ENCODE measurements at regions not wholly inside any gene's neighbourhood (a gene's known extent, or its start where the extent isn't known, plus 50 kb on each side); places are given as distances from the start of the nearest gene placed in this dataset.

DNA sequence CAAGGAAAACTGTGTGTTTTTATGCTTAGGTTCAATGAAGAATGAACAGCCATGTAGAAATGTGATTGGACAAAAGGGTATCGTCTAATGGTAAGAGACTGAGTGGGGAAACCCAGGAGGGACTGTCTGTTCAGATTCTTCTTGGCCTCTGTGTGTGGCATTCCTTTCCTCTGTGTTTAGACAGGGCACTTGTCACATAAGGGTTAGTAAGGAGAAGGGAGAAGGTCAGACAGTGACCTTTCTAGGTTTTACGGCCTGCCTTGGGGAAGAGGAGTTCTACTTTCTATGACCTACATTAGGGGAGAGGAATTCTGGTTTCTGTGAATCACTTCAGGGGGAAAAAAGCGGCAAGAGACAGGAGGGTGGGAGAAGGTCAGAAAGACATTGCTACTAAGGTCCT, 119.5 kb downstream of the GC start:
- CTCF ChIA-PET: no interaction called here
- Mint-ChIP-seq H3K4me1 (no peaks in the 10 kb centered on the region), H3K9me3 (no peaks in the 10 kb centered on the region), H3K36me3 (no peaks in the 10 kb centered on the region), H3K4me3 (no peak overlapping the region), H3K27me3 (peaks cover 7 to 37% of the 10 kb centered on the region in 2 donors), H3K27ac (no peak overlapping the region)
- Histone ChIP-seq H3K27me3 (ENCODE audit: insufficient read depth, low read length, poor library complexity, severe bottlenecking) (no peaks in the 10 kb centered on the region), H3K9me3 (ENCODE audit: low read length) (no peaks in the 10 kb centered on the region), H3K36me3 (ENCODE audit: insufficient read depth, low read length) (no peaks in the 10 kb centered on the region), H3K27ac (ENCODE audit: low read depth, low read length) (no peak overlapping the region), H3K4me3 (ENCODE audit: low read length) (no peak overlapping the region), H3K4me1 (ENCODE audit: insufficient read depth, low read length) (no peaks in the 10 kb centered on the region)
- POLR2A ChIA-PET: no interaction called here
- DNase-seq: no peak

DNA sequence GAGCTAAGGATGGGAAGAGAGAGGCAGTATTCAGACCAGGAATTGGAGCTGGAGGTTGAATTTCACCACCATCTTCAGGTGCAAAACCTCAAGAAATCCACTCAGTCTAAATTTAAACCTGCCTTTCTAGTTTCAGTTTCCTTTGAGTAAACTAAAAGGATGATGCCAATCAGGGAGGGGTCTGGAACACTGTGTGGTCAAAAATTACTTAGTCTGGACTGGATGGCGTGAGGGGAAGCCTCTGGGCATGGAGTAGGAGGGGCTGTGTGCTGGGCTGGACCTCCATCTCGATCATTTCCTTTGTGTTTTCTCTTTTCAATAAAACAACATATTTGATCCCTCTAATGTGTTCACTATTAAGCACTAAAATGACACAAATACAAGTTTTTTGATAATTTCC, 120.1 kb downstream of the GC start:
- H3K27ac Mint-ChIP-seq: no peak overlapping the region
- no peaks in the 10 kb centered on the region for H3K9me3 Mint-ChIP-seq
- no peaks in the 10 kb centered on the region for H3K36me3 Mint-ChIP-seq

DNA sequence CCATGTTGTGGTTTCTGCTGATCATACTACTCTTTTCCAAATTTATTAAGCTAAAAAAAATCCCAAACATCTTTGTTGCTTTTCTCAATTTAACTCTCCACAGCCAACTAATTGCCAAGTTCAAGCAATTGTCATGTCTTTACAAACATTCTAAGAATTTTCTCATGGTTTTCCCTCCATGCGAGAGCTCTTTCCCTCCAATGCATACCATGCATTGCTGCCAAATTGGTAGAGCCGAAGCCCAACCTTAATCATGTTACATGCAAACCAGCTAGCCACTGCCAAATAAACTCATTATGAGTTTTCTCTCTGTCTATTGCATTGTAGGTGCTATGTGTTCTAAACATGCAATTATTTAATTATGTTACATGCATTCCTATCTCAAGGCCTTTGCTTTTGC, 123.9 kb downstream of the GC start:
- peaks cover 6 to 28% of the 10 kb centered on the region in 2 donors for H3K27me3 Mint-ChIP-seq
- CTCF ChIA-PET: no interaction called here
- Histone ChIP-seq H3K27me3 (ENCODE audit: insufficient read depth, low read length, poor library complexity, severe bottlenecking) (no peaks in the 10 kb centered on the region), H3K4me3 (ENCODE audit: low read length) (no peak overlapping the region), H3K4me1 (ENCODE audit: insufficient read depth, low read length) (no peaks in the 10 kb centered on the region), H3K27ac (ENCODE audit: low read depth, low read length) (no peak overlapping the region), H3K36me3 (ENCODE audit: insufficient read depth, low read length) (no peaks in the 10 kb centered on the region), H3K9me3 (ENCODE audit: low read length) (no peaks in the 10 kb centered on the region)
- H3K4me3 Mint-ChIP-seq: no peak overlapping the region
- no peaks in the 10 kb centered on the region for H3K36me3 Mint-ChIP-seq
- no peaks in the 10 kb centered on the region for H3K9me3 Mint-ChIP-seq
- POLR2A ChIA-PET: no interaction called here
- no peak for DNase-seq
- no peak overlapping the region for H3K27ac Mint-ChIP-seq
- H3K4me1 Mint-ChIP-seq: no peaks in the 10 kb centered on the region

More for the DNA sequence above, 120.1 kb downstream of the GC start:
- no peaks in the 10 kb centered on the region for H3K9me3 ChIP-seq (ENCODE audit: low read length)
- no peak for DNase-seq
- no peak overlapping the region for H3K4me3 Mint-ChIP-seq
- no peak overlapping the region for H3K4me3 ChIP-seq (ENCODE audit: low read length)
- ChIA-PET POLR2A (no interaction called here), CTCF (no interaction called here)
- peaks cover 8 to 37% of the 10 kb centered on the region in 2 donors for H3K27me3 Mint-ChIP-seq
- no peaks in the 10 kb centered on the region for H3K4me1 ChIP-seq (ENCODE audit: insufficient read depth, low read length)
- no peaks in the 10 kb centered on the region for H3K4me1 Mint-ChIP-seq
- no peaks in the 10 kb centered on the region for H3K27me3 ChIP-seq (ENCODE audit: insufficient read depth, low read length, poor library complexity, severe bottlenecking)
- no peak overlapping the region for H3K27ac ChIP-seq (ENCODE audit: low read depth, low read length)
- no peaks in the 10 kb centered on the region for H3K36me3 ChIP-seq (ENCODE audit: insufficient read depth, low read length)

DNA sequence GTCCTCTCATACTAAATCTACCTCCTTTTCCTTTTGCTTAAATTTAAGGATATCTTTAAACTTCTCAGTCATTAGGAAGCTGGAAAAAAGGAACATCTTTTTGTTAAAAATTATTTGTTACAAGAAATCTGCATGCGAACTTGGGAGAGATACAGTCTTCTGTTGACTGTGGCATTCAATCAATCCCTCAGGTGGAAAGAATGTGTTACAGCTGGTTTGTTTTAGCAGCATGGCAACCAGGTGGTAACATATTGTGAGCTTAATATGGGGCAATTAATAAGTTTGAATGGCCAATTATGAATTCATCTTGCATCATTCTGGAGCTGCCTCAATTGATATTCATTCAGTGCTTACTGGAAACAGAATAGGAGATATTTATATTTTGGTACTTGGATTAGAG, 135.0 kb downstream of the GC start:
- POLR2A ChIA-PET: no interaction called here
- CTCF ChIA-PET: no interaction called here
- no peaks in the 10 kb centered on the region for H3K4me1 Mint-ChIP-seq

DNA sequence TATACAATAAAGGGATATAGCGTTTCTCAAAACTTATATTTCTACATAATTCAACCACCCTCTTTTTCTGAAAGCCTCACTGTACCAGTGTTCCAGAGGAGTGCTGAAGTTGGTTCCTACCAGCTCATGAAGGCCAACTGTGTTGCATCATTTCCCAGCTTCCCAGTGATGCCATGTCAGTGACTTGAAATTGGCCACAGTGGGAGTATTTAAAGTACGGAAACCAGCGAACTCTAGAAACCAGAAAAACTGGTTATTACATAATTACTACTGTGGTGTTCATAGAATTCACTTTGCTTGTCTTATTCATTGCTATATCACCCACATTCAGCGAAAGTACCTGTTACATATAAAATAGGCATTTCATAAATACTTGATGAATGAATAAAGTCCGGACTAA, 135.4 kb downstream of the GC start:
- CTCF ChIA-PET: no interaction called here
- H3K27ac Mint-ChIP-seq: no peak overlapping the region

More for the DNA sequence above, 135.0 kb downstream of the GC start:
- no peaks in the 10 kb centered on the region for H3K9me3 ChIP-seq (ENCODE audit: low read length)
- Mint-ChIP-seq H3K9me3 (peaks cover 0 to 7% (median 0%) of the 10 kb centered on the region in 5 donors), H3K27me3 (peaks cover 0 to 2% of the 10 kb centered on the region in 2 donors), H3K27ac (no peak overlapping the region), H3K36me3 (no peaks in the 10 kb centered on the region), H3K4me3 (no peak overlapping the region)
- no peaks in the 10 kb centered on the region for H3K27me3 ChIP-seq (ENCODE audit: insufficient read depth, low read length, poor library complexity, severe bottlenecking)
- no peak for DNase-seq
- H3K4me3 ChIP-seq (ENCODE audit: low read length): no peak overlapping the region
- H3K4me1 ChIP-seq (ENCODE audit: insufficient read depth, low read length): no peaks in the 10 kb centered on the region
- H3K36me3 ChIP-seq (ENCODE audit: insufficient read depth, low read length): no peaks in the 10 kb centered on the region
- H3K27ac ChIP-seq (ENCODE audit: low read depth, low read length): no peak overlapping the region

DNA sequence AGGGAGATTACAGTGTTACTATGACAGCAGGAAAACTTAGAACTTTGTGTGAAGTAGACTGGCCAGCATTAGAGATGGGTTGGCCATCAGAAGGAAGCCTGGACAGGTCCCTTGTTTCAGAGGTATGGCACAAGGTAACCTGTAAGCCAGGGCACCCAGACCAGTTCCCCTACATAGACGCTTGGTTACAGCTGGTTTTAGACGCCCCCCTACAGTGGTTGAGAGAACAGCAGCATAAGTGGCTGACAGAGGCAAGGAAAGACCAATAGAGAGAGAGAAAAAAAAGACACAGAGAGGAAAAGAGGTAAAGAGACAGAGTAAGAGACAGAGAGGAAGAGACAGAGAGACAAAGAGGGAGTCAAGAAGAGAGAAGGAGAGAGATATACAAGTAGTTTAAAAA, 144.5 kb downstream of the GC start:
- H3K4me3 Mint-ChIP-seq: no peak overlapping the region
- Histone ChIP-seq H3K27me3 (ENCODE audit: insufficient read depth, low read length, poor library complexity, severe bottlenecking) (no peaks in the 10 kb centered on the region), H3K9me3 (ENCODE audit: low read length) (no peaks in the 10 kb centered on the region), H3K4me3 (ENCODE audit: low read length) (no peak overlapping the region), H3K36me3 (ENCODE audit: insufficient read depth, low read length) (no peaks in the 10 kb centered on the region), H3K27ac (ENCODE audit: low read depth, low read length) (no peak overlapping the region), H3K4me1 (ENCODE audit: insufficient read depth, low read length) (no peaks in the 10 kb centered on the region)
- POLR2A ChIA-PET: no interaction called here
- peaks cover 7 to 18% of the 10 kb centered on the region in 2 donors for H3K27me3 Mint-ChIP-seq
- no peak for DNase-seq
- H3K4me1 Mint-ChIP-seq: no peaks in the 10 kb centered on the region
- H3K9me3 Mint-ChIP-seq: peaks cover 0 to 8% (median 2%) of the 10 kb centered on the region in 5 donors
- no peaks in the 10 kb centered on the region for H3K36me3 Mint-ChIP-seq
- H3K27ac Mint-ChIP-seq: no peak overlapping the region
- CTCF ChIA-PET: no interaction called here

More for the DNA sequence above, 135.4 kb downstream of the GC start:
- Histone ChIP-seq H3K27me3 (ENCODE audit: insufficient read depth, low read length, poor library complexity, severe bottlenecking) (no peaks in the 10 kb centered on the region), H3K9me3 (ENCODE audit: low read length) (no peaks in the 10 kb centered on the region), H3K36me3 (ENCODE audit: insufficient read depth, low read length) (no peaks in the 10 kb centered on the region), H3K4me1 (ENCODE audit: insufficient read depth, low read length) (no peaks in the 10 kb centered on the region), H3K27ac (ENCODE audit: low read depth, low read length) (no peak overlapping the region), H3K4me3 (ENCODE audit: low read length) (no peak overlapping the region)
- H3K27me3 Mint-ChIP-seq: peaks cover 0 to 2% of the 10 kb centered on the region in 2 donors
- no peak for DNase-seq
- H3K36me3 Mint-ChIP-seq: no peaks in the 10 kb centered on the region
- no peak overlapping the region for H3K4me3 Mint-ChIP-seq
- peaks cover 0 to 7% (median 0%) of the 10 kb centered on the region in 5 donors for H3K9me3 Mint-ChIP-seq
- POLR2A ChIA-PET: no interaction called here
- H3K4me1 Mint-ChIP-seq: no peaks in the 10 kb centered on the region

DNA sequence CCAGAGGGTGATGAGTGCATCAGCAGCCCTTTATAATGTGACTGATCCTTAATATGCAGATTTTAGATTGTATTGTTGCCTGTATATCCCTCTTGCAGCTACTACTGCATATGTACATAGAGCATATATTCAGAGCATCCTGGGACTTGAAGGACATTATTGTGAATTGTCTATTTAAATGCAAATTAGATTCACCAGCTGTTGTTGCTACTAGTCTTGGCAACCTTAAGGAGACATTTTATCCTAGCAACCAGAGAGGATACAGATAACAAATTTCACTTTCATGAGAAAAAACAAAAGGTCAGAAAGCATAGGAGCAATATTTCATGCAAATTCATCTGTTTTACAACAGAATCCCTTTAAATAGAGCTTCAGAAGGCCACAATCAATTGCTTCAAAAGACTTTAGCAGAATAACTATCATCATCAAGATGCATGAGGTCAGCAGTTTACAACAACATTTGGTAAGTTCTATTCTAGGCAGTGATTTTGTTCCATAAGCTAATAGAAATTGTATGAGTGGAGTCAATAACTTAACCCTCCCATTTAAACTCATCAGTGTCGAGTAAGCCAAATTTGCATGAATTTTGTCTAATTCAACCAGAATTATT, 148.6 kb downstream of the GC start:
- Mint-ChIP-seq H3K4me3 (no peak overlapping the region), H3K36me3 (no peaks in the 10 kb centered on the region), H3K27ac (no peak overlapping the region), H3K27me3 (peaks cover 6 to 18% of the 10 kb centered on the region in 2 donors), H3K4me1 (no peaks in the 10 kb centered on the region), H3K9me3 (peaks cover 0 to 8% (median 6%) of the 10 kb centered on the region in 5 donors)
- DNase-seq: no peak
- H3K36me3 ChIP-seq (ENCODE audit: insufficient read depth, low read length): no peaks in the 10 kb centered on the region
- H3K4me3 ChIP-seq (ENCODE audit: low read length): no peak overlapping the region
- POLR2A ChIA-PET: no interaction called here
- H3K9me3 ChIP-seq (ENCODE audit: low read length): no peaks in the 10 kb centered on the region
- H3K27me3 ChIP-seq (ENCODE audit: insufficient read depth, low read length, poor library complexity, severe bottlenecking): no peaks in the 10 kb centered on the region
- CTCF ChIA-PET: no interaction called here
- H3K4me1 ChIP-seq (ENCODE audit: insufficient read depth, low read length): no peaks in the 10 kb centered on the region
- no peak overlapping the region for H3K27ac ChIP-seq (ENCODE audit: low read depth, low read length)

DNA sequence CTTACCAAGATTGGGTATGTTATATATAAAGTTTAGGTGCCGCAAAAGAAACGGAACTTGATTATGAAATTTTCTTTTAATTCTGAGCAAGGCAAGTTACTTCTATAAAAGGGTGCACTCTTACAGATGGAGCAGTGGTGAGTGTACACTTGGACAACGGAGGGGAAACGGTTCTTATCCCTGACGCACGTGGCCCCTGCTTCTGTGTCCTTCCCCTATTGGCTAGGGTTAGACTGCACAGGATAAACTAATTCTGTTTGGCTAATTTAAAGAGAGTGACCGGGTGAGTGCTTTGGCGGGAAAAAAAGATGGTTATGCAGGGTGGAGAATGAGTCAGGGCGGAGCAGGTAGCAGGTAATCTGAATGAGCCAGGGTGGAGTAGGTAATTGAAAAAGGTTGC, 149.5 kb downstream of the GC start:
- no peaks in the 10 kb centered on the region for H3K9me3 ChIP-seq (ENCODE audit: low read length)
- Mint-ChIP-seq H3K9me3 (peaks cover 0 to 8% (median 4%) of the 10 kb centered on the region in 5 donors), H3K27me3 (peaks cover 4 to 17% of the 10 kb centered on the region in 2 donors), H3K27ac (no peak overlapping the region), H3K4me1 (no peaks in the 10 kb centered on the region), H3K36me3 (no peaks in the 10 kb centered on the region), H3K4me3 (no peak overlapping the region)
- no peaks in the 10 kb centered on the region for H3K27me3 ChIP-seq (ENCODE audit: insufficient read depth, low read length, poor library complexity, severe bottlenecking)
- no peaks in the 10 kb centered on the region for H3K36me3 ChIP-seq (ENCODE audit: insufficient read depth, low read length)
- ChIA-PET POLR2A (no interaction called here), CTCF (no interaction called here)
- H3K4me3 ChIP-seq (ENCODE audit: low read length): no peak overlapping the region
- H3K4me1 ChIP-seq (ENCODE audit: insufficient read depth, low read length): no peaks in the 10 kb centered on the region
- H3K27ac ChIP-seq (ENCODE audit: low read depth, low read length): no peak overlapping the region
- DNase-seq: no peak

DNA sequence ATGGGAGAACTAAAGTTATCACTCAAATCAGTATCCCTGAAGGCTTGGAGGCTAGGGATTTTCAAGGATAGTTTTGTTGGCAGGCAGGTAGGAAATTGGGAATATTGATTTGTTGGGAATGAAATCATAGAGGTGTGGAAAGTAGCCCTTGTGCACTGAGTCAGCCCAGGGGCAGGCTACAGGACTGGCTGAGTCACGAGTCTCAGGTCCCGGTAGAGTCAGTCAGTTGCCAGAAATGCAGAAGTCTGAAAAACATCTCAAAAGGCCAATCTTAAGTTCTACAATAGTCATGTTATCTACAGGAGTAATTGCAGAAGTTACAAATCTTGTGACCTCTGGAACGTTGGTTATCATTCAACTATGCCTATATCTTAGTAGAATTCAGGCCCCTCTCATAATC, 153.1 kb downstream of the GC start:
- POLR2A ChIA-PET: no interaction called here
- CTCF ChIA-PET: no interaction called here
- peaks cover 1 to 3% of the 10 kb centered on the region in 2 donors for H3K27me3 Mint-ChIP-seq

More for the DNA sequence above, 153.1 kb downstream of the GC start:
- no peaks in the 10 kb centered on the region for H3K27me3 ChIP-seq (ENCODE audit: insufficient read depth, low read length, poor library complexity, severe bottlenecking)
- no peak overlapping the region for H3K27ac ChIP-seq (ENCODE audit: low read depth, low read length)
- Mint-ChIP-seq H3K36me3 (peaks cover 0 to 7% (median 0%) of the 10 kb centered on the region in 3 donors), H3K9me3 (peaks cover 10 to 30% (median 17%) of the 10 kb centered on the region in 5 donors), H3K4me3 (no peak overlapping the region), H3K4me1 (no peaks in the 10 kb centered on the region), H3K27ac (no peak overlapping the region)
- H3K36me3 ChIP-seq (ENCODE audit: insufficient read depth, low read length): no peaks in the 10 kb centered on the region
- DNase-seq: no peak
- H3K9me3 ChIP-seq (ENCODE audit: low read length): no peaks in the 10 kb centered on the region
- H3K4me3 ChIP-seq (ENCODE audit: low read length): no peak overlapping the region
- no peaks in the 10 kb centered on the region for H3K4me1 ChIP-seq (ENCODE audit: insufficient read depth, low read length)
